ENCODE measurements at regions not wholly inside any gene's neighbourhood (a gene's known extent, or its start where the extent isn't known, plus 50 kb on each side); places are given as distances from the start of the nearest gene placed in this dataset.
A peak's percentile ranks its signal among the peaks of the same experiment; 100 is the strongest.
"Not testable (repeated sequence)": the region's sequence is repeated elsewhere in the genome, so short reads cannot be mapped to it uniquely, and the experiment has no call there.

DNA sequence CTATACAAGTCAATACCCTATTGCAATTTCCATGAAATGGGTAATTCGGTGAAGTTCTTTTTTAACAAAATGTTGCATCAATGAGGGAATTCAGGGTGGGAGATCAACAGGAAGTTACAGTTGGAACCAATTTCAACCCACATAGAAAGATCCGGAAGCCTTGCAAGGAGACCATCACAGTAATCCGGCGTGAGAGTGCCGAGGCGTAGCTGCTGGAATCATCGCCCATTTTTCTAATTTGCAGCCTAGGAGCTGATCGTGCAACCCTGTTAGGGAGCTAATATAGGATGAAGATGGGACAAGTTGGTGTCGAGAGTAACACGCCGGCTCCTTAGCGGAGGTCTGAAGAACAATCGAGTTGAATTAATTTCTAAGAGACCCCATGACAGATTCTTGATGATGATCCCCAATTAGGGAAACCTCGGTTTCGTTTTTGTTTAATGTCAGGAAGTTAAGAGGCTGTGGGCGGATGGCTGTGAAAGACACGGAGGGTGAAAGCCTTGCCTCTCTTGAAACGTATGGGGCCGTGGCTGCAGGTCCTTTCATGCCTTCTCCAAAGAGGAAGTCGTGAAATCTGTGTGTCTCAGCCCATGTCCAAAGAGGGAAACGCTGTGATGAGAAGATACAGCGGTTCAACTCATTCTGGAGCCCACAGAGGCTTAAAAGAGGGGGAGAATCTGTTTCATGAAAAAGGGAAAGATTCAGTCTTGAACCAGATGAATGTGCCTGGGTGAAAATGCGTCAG is 51.2 kb upstream of the CARD11 start:
- DNase-seq (ENCODE audit: low read depth), result no peak

DNA sequence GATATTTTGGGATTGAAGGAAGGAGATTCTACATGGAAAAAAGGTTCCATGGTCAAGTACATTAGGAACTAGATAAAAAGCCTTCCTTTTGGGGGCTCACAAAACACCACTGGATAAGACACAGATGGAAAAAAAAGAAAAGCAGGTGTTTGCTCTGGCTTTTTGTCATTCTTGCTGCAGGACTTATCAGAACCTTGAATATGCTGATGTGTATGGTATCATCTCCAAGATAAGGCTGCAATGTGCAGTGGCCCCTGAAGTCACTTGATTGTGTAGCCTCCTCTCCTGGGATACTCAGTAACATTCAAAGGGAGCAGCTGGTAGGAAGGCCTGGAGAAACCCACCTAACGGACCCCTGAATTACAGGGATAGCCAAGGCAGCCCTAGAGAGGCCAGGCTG is 54.1 kb upstream of the CARD11 start:
- no peak for DNase-seq (ENCODE audit: low read depth)

DNA sequence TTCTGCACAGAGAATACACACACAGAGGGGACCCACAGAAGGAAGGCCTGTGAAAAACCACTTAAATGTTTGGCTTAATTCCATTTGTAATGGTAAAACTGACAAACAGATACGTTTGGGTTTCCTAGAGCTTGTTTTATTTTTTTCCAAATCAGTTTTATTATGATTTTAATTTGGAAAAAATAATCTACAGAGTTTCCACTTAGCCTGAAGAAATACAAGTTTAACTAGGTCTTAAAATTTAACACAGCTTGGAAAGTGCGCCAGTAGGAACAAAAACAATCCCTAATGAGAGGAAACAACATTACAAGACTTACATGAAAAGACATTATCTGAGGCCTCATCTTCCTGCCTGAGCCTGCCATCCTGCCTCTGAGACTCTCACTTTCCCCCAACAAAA is 58.5 kb upstream of the CARD11 start:
- no peak for DNase-seq (ENCODE audit: low read depth)

DNA sequence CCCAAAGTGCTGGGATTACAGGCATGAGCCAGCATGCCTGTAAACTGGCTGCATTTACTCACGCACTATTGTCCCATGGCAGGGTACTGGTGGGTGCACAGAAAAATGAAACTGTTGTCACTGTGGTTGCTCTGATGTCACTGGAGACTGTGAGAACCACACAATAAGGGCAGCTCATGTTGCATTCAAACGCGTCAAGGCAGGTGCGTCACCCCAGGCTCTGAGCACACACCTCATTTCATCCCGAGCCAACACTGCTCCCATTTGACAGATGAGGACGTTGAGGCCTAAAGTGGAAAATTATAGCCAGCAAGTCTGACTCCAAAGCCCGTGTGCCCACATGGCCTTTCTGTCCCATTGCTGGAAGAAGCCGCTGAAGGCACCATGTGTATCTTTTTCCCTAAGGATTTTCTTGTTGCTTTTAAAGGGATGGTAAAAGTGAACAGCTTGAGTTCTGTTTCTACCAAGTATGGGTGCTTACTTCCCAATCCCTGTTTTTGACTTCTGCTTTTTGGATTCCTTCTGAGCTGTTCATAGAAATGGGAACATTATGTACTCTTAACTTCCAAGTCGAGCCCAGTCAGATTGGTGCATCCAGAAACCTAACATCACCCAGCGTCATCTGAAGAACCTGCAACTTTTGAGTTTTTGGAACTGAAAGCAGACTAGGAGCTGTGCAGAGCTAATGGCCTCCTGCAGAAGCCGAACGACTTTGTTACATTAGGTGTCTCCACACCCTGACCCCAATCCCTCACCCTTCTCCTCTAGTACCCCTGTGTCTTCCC is 60.1 kb upstream of the CARD11 start:
- no peak for DNase-seq (ENCODE audit: low read depth)

DNA sequence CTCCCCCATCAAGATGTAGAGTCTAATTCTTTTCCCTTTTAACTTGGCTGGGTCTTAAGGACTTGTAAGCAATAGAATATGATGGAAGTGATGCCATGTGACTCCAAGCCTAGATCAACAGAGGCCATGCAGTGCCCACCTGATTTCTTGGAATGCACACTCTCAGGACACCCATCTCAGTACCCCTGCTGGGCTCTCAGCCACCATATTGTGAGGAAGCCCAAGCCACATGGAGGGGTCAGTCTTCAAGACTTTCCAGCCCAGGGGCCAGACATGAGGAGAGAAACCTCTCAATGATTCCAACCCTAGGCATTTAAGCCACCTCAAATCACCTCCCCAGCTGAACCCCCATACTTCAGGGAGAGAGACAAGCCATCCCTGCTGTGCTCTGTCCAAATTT is 62.2 kb upstream of the CARD11 start:
- no peak for DNase-seq (ENCODE audit: low read depth)

DNA sequence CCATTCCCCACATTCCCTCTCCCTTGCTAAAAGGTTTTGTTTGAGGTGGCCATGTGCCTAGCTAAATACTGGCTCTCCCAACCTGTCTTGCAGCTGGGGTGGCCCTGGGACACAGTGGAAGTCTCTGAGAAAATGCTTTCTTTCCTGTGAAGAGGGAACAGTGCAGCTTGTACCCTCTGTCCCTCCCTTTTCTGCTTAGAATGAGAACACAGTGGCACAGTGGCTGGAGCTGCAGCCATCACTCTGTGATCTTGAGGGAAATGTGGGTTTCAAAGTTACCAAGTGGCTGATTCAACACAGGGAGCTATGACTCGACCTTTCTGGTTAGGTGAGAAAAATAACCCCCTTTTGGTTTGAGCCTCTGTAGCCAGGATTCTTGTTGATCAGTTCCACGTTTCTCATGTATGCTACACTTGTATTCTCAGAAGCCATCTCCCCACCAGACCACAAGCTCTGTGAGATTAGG is 62.7 kb upstream of the CARD11 start:
- no peak for DNase-seq (ENCODE audit: low read depth)

DNA sequence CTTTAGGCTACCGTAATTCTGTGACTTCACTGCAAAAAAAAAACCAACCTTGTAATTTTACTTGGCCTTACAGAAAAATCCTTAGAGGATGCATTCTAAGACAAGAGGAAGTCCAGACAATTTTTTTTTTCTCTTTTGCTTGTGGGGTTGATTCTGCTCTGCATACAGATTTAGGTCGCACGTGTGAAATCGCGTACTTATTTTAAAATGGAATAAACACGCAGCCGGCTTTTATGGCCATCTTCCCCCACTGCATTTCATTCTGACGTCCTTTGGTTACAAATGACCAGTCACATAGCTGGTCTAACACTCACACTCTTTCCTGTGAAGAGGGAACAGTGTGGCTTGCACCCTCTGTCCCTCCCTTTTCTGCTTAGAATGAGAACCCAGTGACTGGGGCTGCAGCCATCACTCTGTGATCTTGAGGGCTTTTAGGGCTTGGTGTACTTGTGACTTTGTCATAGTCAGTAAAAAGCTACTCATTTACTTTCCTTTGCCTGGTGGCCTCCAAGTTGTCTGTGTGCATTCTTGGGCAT is 63.6 kb upstream of the CARD11 start:
- DNase-seq (ENCODE audit: low read depth), result no peak

DNA sequence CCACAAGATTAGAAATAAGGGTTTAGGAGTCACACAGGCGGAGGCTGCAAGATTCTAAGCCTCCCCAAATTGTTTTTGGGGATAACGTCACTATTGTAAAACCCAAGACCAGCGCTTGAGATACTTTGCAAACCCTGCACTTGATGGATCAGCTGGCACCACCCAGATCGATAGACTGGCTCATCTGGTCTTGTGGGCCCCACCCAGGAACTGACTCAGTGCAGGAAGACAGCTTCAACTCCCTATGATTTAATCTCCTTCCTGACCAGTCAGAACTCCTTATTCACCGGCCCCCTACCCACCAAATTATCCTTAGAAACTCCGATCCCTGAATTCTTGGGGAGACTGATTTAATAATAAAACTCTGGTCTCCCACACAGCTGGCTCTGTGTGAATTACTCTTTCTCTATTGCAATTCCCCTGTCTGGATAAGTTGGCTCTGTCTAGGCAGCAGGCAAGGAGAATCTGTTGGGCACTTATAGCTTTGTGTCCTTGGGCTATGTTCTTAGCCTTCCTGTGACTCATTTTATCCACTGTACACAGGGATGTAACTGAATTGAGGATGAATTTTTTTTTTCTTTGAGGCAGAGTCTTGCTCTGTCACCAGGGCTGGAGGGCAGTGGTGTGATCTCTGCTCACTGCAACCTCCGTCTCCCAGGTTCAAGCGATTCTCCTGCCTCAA is 64.4 kb upstream of the CARD11 start:
- no peak for DNase-seq (ENCODE audit: low read depth)

DNA sequence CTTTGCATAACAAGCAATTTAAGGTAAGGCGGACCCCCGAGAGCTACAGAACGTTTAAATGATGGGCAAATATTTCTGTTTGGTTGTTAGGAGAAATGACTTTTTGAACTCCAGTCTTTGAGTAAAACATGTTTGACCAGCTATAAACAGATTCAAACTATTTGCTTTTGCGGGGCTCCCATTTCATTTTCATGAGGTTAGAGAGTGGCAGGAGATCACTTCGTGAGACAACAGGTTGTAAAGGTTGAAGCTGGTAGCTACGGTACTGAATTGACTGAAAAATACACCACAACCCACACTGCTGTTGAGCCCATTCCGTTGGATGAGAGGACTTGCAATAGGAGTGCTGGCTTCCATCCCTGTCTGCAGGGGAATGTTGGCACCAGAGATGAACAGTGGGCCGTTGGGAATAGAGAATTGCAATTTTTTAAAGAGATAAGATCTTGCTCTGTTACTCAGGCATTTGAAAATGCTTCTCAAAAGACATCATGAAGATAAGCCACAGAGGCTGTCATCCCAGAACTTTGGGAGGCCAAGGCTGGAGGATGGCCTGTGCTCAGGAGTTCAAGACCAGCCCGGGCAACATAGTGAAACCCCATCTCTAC is 65.7 kb upstream of the CARD11 start:
- DNase-seq (ENCODE audit: low read depth), result no peak

DNA sequence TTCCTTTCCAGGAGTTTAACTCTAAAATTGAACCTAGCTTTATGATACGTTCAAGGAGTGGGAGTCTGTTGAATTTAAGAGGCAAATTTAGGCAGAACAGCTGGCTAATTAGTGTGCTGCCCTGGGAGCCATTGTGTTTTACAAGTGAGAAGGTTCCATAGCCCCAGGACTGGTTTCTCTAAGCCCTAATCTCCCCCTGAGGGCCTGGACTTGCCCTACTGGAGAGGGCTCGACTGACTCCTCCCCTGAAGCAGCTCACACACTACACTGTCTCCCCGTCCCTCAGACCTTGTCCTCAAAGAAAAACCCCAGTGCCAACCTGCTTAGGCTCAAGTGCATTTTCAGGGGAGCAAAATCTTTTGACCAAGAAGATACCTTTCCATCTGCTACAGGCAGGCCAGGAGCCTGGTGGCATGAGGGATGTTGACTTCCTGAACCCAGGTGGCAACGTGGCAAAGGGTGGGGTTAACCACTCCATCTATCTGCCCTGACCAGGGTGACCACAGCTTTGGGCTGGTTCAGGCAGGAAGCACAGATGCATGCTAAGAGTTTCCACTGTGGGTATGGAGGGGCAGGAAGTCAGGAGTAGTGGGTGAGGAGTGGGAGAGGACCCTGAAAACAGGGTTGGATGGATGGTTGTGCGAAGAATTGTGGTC is 68.9 kb upstream of the CARD11 start:
- no peak for DNase-seq (ENCODE audit: low read depth)

DNA sequence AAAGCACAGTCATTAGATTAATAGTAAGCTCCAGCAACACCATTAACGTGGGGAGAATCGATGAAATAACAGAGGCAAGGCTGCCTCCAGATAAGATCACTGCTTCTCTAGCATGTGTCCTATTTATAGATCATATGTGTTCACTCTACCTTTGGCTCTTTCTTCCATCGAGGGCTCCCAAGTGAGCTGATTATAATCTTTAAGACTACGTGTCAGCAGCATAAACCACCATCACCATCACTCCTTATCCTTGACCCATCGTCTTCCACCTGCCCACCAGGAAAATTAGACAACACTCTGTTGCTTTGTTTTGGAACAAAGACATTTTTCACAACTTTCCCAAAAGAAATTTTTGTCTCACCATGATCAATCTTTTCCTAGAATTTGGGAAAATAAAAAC is 71.2 kb upstream of the CARD11 start:
- DNase-seq (ENCODE audit: low read depth), result no peak

DNA sequence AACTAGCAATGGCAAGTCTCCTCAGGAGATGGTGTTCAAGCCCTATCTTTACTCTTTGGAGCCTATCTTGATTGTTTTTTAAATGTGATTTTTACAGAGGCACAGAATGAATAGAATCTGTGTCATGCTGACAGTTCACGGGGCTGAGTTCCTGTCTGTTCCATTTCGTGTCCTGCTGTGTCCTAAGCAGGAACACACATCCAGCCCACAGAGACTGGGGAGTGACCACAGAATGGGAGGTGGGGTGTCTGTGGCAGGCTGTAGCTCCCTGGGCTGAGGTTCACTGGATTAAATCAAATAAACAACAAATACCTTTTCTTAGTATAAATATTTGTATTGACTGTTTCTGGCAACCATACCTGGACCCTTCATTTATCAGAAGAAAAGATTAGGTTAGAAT is 73.4 kb upstream of the CARD11 start:
- DNase-seq (ENCODE audit: low read depth), result no peak

DNA sequence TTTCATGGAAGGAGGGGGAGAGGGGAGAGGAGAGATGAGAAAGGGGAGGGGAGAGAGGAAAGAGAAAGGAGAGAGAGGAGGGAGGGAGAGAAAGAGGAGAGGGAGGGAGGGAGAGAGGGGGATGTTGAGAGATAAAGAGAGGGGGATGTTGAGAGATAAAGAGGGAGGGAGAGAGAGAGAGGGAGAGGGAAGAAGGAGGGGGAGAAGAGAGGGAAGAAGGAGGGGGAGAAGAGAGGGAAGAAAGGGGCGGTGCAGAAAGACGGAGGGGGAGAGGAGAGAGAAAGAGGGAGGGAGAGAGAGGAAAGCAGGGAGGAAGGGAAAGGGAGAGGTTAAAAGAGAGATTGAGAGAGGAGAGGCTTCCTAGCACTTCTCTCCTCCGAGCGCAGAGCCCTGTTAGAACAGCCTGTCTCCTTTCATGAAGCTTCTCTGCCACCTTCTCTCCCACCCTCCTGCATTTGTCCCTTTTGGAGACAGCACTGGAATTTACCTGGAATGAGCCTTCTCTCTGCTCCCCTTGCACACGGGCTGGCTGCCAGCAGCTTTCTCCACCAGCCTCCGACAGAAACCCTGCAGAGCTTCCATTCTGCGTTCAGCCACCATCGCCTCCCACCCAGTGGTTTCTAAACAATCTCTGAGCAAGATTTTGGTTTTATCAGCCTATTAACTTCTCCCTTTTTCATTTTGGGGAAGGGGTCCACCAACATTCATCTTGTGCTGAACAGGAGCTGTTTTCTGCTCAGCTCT is 74.0 kb upstream of the CARD11 start:
- DNase-seq (ENCODE audit: low read depth), result no peak

DNA sequence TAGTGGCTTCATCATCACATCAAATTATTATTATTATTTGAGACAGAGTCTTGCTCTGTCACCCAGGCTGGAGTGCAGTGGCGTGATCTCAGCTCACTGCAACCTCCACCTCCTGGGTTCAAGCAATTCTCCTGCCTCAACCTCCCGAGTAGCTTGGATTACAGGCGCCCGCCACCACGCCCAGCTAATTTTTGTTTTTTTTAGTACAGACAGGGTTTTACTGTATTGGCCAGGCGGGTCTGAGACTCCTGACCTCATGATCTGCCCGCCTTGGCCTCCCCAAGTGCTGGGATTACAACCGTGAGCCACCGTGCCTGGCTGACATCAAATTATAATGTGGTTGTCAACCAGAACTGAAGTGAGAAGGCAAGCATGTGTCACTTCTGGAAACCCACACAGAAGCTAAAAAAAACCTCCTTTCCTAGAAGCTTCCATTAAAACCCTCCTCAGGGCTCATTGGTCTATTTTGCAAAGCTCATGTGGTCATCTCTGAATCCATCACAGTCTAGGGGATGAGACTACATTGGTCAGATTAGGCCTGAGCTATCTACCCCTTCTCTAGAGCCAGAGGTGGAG is 75.8 kb upstream of the CARD11 start:
- DNase-seq (ENCODE audit: low read depth), result not testable (repeated sequence)

DNA sequence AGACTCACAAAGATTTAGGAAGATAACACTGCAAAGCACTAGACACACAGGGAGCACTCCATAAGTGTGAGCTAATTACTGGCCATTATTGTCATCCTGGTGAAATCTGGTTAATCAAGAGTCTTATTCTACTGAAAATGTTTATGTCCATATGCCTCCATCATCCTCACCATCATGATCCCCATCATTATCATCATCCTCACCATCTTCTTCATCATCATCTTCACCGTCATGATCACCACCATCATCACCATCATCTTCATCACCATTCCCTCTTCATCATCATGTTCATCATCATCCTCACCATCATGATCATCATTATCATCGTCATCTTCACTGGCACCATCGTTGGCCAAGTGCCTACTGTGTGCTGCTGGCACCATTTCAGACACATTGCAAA is 76.3 kb upstream of the CARD11 start:
- DNase-seq (ENCODE audit: low read depth), result no peak

DNA sequence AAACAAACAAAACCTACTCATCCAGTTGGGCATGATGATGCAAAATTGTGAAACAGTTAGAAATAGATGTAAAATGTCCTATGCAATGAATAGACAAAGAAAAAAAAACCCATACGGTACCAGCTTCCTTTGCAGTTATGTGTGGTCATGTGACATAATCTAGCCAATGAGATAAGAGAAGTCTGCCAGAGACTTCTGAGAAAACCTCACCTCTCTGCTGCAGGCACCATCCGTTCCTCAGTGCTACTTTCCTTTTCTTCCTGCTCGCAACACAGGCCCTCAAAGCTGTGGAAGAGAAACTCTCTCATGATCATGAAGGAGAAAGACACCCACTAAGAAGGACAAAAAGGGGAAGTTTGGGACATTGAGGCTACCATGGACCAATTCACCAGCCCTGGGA is 76.8 kb upstream of the CARD11 start:
- no peak for DNase-seq (ENCODE audit: low read depth)

DNA sequence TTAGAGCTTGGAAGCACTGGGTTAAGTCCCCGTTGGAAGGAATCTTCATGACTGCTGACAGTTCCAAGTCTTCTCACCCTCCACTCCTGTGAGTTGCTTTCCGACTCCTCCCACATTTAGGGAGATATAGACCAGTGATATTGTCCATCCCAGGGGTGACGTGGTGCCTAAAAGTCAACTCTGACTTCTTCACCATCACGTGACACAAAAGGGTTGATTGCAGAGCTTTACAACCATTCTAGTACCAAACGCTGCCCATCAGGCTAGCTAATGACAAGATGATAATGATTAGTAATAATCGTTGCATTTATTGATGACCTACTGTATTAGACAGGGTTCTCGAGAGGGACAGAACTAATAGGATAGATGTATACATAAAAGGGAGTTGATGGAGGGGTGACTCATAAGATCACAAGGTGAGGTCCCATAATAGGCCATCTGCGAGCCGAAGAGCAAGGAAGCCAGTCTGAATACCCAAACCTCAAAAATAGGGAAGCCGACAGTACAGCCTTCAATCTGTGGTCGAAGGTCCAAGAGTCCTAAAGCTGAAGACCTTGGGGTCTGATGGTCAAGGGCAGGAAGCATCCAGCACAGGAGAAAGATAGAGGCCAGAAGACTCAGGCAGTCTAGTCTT is 85.3 kb upstream of the CARD11 start:
- DNase-seq (ENCODE audit: low read depth), result no peak

DNA sequence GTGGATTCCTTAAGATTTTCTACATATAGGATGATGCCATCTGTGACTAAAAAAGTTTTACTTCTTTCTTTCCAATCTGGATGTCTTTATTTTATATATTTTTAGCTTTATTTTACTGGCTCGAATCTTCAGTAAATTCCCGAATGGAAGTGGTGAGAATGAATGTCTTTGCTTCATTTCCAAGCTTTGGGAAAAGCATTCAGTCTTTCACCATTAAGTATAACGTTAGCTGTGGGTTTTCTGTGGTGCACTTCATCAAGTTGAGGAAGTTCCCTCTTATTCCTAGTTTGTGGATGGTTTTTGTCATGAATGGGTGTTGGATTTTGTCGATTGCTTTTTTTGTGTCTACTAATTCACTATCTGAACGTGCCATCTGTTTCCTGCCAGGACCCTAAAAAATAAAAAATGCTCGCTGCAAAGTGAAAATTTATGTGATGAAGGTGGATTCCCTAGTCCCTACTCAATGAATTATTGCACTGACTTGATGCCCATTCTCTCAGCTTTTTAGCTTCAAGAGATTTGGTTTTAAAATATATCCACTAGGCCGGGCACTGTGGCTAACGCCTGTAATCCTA is 90.2 kb upstream of the CARD11 start:
- no peak for DNase-seq (ENCODE audit: low read depth)

DNA sequence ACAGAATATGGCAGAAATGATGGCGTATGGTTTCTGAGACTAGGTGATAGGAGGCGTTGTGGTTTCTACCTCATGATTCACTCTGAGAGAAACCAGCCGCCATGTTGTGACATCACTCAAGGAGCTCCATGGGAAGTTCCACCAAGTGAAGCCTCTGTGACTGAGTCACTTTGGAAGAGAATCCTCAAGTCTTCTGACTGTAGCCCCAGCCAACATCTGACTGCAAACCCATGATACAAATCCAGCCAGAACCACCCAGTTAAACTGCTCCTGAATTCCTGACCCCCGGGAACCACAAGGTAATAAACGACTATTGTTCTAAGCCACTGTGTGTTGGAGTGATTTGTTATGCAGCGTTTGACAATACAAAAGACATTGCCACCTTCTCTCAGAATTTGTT is 91.1 kb upstream of the CARD11 start:
- DNase-seq (ENCODE audit: low read depth), result peak; percentile 29

Measured in LHCN-M2 (cell line).